ENCODE measurements at regions not wholly inside any gene's neighbourhood (a gene's known extent, or its start where the extent isn't known, plus 50 kb on each side); places are given as distances from the start of the nearest gene placed in this dataset.

GRCh38 chr16:17564856-17565255, 94.1 kb upstream of the XYLT1 start:
- Histone ChIP-seq H3K36me3 (no peaks in the 10 kb centered on the region), H3K4me1 (no peaks in the 10 kb centered on the region), H3K27ac (no peak overlapping the region), H3K9me3 (no peaks in the 10 kb centered on the region), H3K4me3 (no peak overlapping the region), H3K27me3 (peaks cover 0 to 5% (median 0%) of the 10 kb centered on the region in 3 donors)
- TF ChIP-seq CTCF (IDR thresholded peaks at IDR 0.05 in 4 of 5, conservative IDR thresholded peaks at IDR 0.05 in 1 of 5), result no peak
- TF ChIP-seq POLR2A (IDR thresholded peaks at IDR 0.05), result no peak
- intact Hi-C loops (cut with DNase I; ENCODE audit: low total_unique reads), result no loop called here
- in situ Hi-C loops (cut with MboI; ENCODE audit: low sequenced_read_pairs in 4 of 4), result no loop called here
- no peak for DNase-seq
- ATAC-seq, result no peak

GRCh38 chr16:17563323-17564091, 92.7 kb upstream of the XYLT1 start:
- ATAC-seq, result no peak
- Histone ChIP-seq H3K9me3 (no peaks in the 10 kb centered on the region), H3K27me3 (peaks cover 0 to 5% (median 0%) of the 10 kb centered on the region in 3 donors), H3K4me3 (no peak overlapping the region), H3K27ac (no peak overlapping the region), H3K36me3 (no peaks in the 10 kb centered on the region), H3K4me1 (no peaks in the 10 kb centered on the region)
- in situ Hi-C loops (cut with MboI; ENCODE audit: low sequenced_read_pairs in 4 of 4) (no loop called here), intact Hi-C loops (cut with DNase I; ENCODE audit: low total_unique reads) (no loop called here)
- TF ChIP-seq POLR2A (IDR thresholded peaks at IDR 0.05), result no peak
- no peak for TF ChIP-seq CTCF (IDR thresholded peaks at IDR 0.05 in 4 of 5, conservative IDR thresholded peaks at IDR 0.05 in 1 of 5)
- no peak for DNase-seq

GRCh38 chr16:17561056-17561455, 90.3 kb upstream of the XYLT1 start:
- in situ Hi-C loops (cut with MboI; ENCODE audit: low sequenced_read_pairs in 4 of 4), result no loop called here
- ATAC-seq, result no peak

GRCh38 chr16:17560548-17560947, 89.8 kb upstream of the XYLT1 start:
- H3K9me3 ChIP-seq, result no peaks in the 10 kb centered on the region
- no peaks in the 10 kb centered on the region for H3K4me1 ChIP-seq
- H3K27ac ChIP-seq, result no peak overlapping the region
- in situ Hi-C loops (cut with MboI; ENCODE audit: low sequenced_read_pairs in 4 of 4), result no loop called here
- no peaks in the 10 kb centered on the region for H3K36me3 ChIP-seq
- peaks cover 0 to 2% (median 0%) of the 10 kb centered on the region in 3 donors for H3K27me3 ChIP-seq
- TF ChIP-seq POLR2A (IDR thresholded peaks at IDR 0.05), result no peak
- no peak for TF ChIP-seq CTCF (IDR thresholded peaks at IDR 0.05 in 4 of 5, conservative IDR thresholded peaks at IDR 0.05 in 1 of 5)
- H3K4me3 ChIP-seq, result no peak overlapping the region
- intact Hi-C loops (cut with DNase I; ENCODE audit: low total_unique reads), result no loop called here
- DNase-seq (no peak), ATAC-seq (no peak)

More at GRCh38 chr16:17561056-17561455, 90.3 kb upstream of the XYLT1 start:
- Histone ChIP-seq H3K4me1 (no peaks in the 10 kb centered on the region), H3K27ac (no peak overlapping the region), H3K9me3 (no peaks in the 10 kb centered on the region), H3K4me3 (no peak overlapping the region), H3K27me3 (peaks cover 0 to 5% (median 0%) of the 10 kb centered on the region in 3 donors), H3K36me3 (no peaks in the 10 kb centered on the region)
- DNase-seq, result no peak
- intact Hi-C loops (cut with DNase I; ENCODE audit: low total_unique reads), result no loop called here
- TF ChIP-seq POLR2A (IDR thresholded peaks at IDR 0.05) (no peak), CTCF (IDR thresholded peaks at IDR 0.05 in 4 of 5, conservative IDR thresholded peaks at IDR 0.05 in 1 of 5) (no peak)
